Vagina (tissue), 2 donors: ENCODE measurements at regions not wholly inside any gene's neighbourhood (a gene's known extent, or its start where the extent isn't known, plus 50 kb on each side); places are given as distances from the start of the nearest gene placed in this dataset.

Source experiments
- DNase-seq, 2 donors: peaks; one replicate each; pipeline ENCODE4 v3.0.0-alpha.2; 2017; ENCODE audit errors: extremely low spot score in 2 of 2
- H3K27ac ChIP-seq: fragments of 200-600 bp; sonication (generic); one replicate; pipeline ENCODE4 v1.5.1; 2019
- H3K27me3 ChIP-seq: fragments of 200-600 bp; sonication (generic); one replicate; pipeline ENCODE4 v1.5.1; 2019
- H3K36me3 ChIP-seq, 2 donors: fragments of 200-600 bp; sonication (generic); one replicate each; pipeline ENCODE4 v1.5.1; 2017 to 2019
- H3K4me1 ChIP-seq: fragments of 200-600 bp; sonication (generic); one replicate; pipeline ENCODE4 v1.5.1; 2019
- H3K4me3 ChIP-seq, 2 donors: fragments of 200-600 bp; sonication (generic); 1 replicate in 1 of 2; 2 replicates in 1 of 2; pipeline ENCODE4 v1.5.1; 2016 to 2019
- H3K9me3 ChIP-seq: fragments of 200-600 bp; sonication (generic); one replicate; pipeline ENCODE4 v1.5.1; 2019
- POLR2A ChIP-seq, 2 donors: fragments of 450-650 bp; IDR thresholded peaks; one replicate each; pipeline ENCODE4 v1.6.1; 2017; ENCODE audit warnings: antibody characterized with exemption in 2 of 2, mild to moderate bottlenecking in 2 of 2, moderate library complexity in 2 of 2
- POLR2AphosphoS5 ChIP-seq, 2 donors: sonication (generic); formaldehyde crosslinking; IDR thresholded peaks; one replicate each; pipeline ENCODE4 v1.9.0; 2017; ENCODE audit warnings: antibody characterized with exemption in 2 of 2, mild to moderate bottlenecking in 2 of 2, low read depth in 1 of 2; ENCODE audit not compliant: insufficient read depth in 1 of 2
- intact Hi-C: fragments of 100-400 bp; cut with DNase I; formaldehyde crosslinking; loops from one replicate; pipeline ENCODE4 v1.15.1; 2023
- TF ChIP-seq, protein P1 (sequence below), 3 experiments: fragments of 450-650 bp in 2 of 3; fragments of 200-600 bp in 1 of 3; sonication (generic) in 1 of 3; IDR thresholded peaks; one replicate each; pipeline ENCODE4 v1.5.1; 2017 to 2019; ENCODE audit warnings: antibody characterized with exemption in 3 of 3, mild to moderate bottlenecking in 2 of 3, moderate library complexity in 2 of 3

DNA sequence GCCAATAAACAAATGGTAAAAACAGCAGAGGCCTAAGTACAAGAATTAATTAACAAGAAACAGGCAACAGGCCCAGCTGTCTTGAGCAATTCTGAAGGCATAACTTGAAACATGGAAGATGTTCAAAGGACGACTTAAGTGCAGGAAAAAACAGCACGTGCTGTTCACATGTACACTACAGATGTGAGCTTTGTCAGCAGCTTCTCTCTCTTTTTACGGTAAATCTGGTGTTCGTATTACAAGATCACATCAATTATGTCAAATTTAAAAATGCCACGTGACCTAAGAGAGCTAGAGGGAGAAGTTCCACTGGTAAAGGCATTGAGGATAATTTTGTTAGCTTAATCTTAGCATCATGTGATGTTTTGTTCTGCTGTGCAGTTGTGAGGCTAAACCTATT, 281.1 kb downstream of the PSAT1 start:
- no peak for TF ChIP-seq POLR2A (IDR thresholded peaks at IDR 0.05)
- no peak for TF ChIP-seq POLR2AphosphoS5 (IDR thresholded peaks at IDR 0.05; ENCODE audit: insufficient read depth in 1 of 2, low read depth in 1 of 2)
- TF ChIP-seq, protein P1, sequence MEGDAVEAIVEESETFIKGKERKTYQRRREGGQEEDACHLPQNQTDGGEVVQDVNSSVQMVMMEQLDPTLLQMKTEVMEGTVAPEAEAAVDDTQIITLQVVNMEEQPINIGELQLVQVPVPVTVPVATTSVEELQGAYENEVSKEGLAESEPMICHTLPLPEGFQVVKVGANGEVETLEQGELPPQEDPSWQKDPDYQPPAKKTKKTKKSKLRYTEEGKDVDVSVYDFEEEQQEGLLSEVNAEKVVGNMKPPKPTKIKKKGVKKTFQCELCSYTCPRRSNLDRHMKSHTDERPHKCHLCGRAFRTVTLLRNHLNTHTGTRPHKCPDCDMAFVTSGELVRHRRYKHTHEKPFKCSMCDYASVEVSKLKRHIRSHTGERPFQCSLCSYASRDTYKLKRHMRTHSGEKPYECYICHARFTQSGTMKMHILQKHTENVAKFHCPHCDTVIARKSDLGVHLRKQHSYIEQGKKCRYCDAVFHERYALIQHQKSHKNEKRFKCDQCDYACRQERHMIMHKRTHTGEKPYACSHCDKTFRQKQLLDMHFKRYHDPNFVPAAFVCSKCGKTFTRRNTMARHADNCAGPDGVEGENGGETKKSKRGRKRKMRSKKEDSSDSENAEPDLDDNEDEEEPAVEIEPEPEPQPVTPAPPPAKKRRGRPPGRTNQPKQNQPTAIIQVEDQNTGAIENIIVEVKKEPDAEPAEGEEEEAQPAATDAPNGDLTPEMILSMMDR (IDR thresholded peaks at IDR 0.05) = no peak
- no peaks in the 10 kb centered on the region for H3K36me3 ChIP-seq
- peaks cover 5% of the 10 kb centered on the region for H3K4me1 ChIP-seq
- H3K9me3 ChIP-seq = no peaks in the 10 kb centered on the region
- H3K27ac ChIP-seq = no peak overlapping the region
- no peaks in the 10 kb centered on the region for H3K27me3 ChIP-seq
- intact Hi-C loops = no loop called here
- no peak overlapping the region for H3K4me3 ChIP-seq
- DNase-seq = no peak

DNA sequence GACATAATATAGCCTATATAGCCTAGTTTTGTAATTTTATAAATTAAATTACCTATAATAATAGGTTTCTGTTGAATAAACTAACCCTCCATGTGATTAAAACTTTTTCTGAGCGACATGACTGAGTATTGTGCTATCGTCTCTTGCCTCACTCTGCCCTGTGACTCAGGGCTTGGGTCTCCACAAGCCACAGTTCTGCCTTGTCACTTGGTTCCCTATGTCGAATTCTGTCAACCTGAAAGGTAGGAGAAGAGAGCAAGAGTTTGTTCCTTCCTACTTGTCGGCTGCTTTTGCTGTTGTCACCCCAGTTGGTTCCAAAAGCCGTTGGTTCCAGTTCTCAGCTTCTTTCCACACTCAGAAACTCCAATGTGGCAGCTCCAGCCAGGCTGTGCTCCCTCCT, 285.9 kb downstream of the PSAT1 start:
- Histone ChIP-seq H3K36me3 (no peaks in the 10 kb centered on the region), H3K4me1 (no peaks in the 10 kb centered on the region), H3K9me3 (no peaks in the 10 kb centered on the region), H3K27me3 (no peaks in the 10 kb centered on the region), H3K4me3 (no peak overlapping the region), H3K27ac (no peak overlapping the region)
- no peak for DNase-seq
- TF ChIP-seq, protein P1 (IDR thresholded peaks at IDR 0.05) = no peak
- no peak for TF ChIP-seq POLR2AphosphoS5 (IDR thresholded peaks at IDR 0.05; ENCODE audit: insufficient read depth in 1 of 2, low read depth in 1 of 2)
- no peak for TF ChIP-seq POLR2A (IDR thresholded peaks at IDR 0.05)
- intact Hi-C loops = no loop called here

DNA sequence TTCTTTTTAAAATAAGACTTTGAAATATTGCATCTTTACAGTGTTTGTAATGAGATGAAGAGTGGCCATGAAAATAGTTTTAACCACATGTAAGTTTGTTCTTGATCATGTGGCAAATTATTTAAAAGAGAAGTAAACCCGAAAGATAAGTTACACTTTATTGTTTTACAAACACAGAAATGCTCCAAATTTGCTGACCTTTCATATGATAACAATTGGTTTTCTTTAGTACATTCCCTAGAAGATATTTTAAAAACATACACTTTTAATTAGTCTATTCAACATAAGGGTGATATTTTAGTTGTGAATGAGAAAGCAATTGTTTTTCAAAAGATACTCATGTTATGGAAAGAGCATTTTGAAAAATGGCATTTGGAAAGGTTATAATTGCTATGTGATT, 287.7 kb downstream of the PSAT1 start:
- DNase-seq = no peak
- Histone ChIP-seq H3K4me1 (no peaks in the 10 kb centered on the region), H3K27ac (no peak overlapping the region), H3K36me3 (no peaks in the 10 kb centered on the region), H3K9me3 (no peaks in the 10 kb centered on the region), H3K27me3 (no peaks in the 10 kb centered on the region), H3K4me3 (no peak overlapping the region)
- intact Hi-C loops = no loop called here
- TF ChIP-seq POLR2AphosphoS5 (IDR thresholded peaks at IDR 0.05; ENCODE audit: insufficient read depth in 1 of 2, low read depth in 1 of 2) (no peak), POLR2A (IDR thresholded peaks at IDR 0.05) (no peak)
- TF ChIP-seq, protein P1 (IDR thresholded peaks at IDR 0.05) = no peak

DNA sequence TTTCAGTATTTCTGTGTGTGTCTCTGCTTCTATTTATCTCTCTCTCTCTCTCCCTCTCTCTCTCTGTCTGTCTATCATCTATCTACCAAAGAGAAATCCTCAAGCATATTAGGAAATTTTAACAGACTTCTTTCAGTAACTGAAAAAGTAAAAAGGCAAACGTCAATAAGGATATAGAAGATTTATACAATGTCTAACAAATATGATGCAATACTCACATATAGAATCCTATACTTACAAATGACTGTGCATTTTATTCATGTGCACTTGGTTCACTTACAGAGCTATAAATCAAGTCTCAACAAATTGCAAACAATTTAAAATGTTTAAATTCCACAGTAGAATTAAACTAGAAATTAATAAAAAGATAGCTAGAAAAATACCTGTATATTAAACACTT, 289.0 kb downstream of the PSAT1 start:
- DNase-seq = no peak
- intact Hi-C loops = no loop called here
- TF ChIP-seq, protein P1 (IDR thresholded peaks at IDR 0.05) = no peak
- TF ChIP-seq POLR2A (IDR thresholded peaks at IDR 0.05) (no peak), POLR2AphosphoS5 (IDR thresholded peaks at IDR 0.05; ENCODE audit: insufficient read depth in 1 of 2, low read depth in 1 of 2) (no peak)
- H3K27ac ChIP-seq = no peak overlapping the region
- H3K4me1 ChIP-seq = no peaks in the 10 kb centered on the region
- H3K27me3 ChIP-seq = no peaks in the 10 kb centered on the region
- H3K9me3 ChIP-seq = no peaks in the 10 kb centered on the region
- no peak overlapping the region for H3K4me3 ChIP-seq
- H3K36me3 ChIP-seq = no peaks in the 10 kb centered on the region

DNA sequence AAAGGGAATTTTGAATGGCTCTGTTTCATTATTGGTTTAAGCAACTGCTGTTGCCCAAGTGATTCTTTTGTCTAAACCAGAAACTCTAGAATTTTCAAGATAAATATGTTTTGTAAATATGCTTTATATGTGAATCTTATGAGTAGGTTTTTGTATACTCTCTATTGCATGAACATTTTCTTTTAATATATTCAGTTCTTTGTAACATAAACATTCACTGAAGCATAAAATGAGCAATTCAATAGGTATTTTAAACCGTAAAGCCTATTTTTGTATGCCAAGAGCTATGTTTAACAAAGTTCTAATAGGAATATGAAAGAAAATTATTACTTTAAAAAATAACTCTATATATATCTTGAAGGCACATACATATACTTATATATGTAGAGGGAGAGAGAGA, 293.1 kb downstream of the PSAT1 start:
- Histone ChIP-seq H3K27ac (no peak overlapping the region), H3K9me3 (no peaks in the 10 kb centered on the region), H3K4me3 (no peak overlapping the region), H3K4me1 (no peaks in the 10 kb centered on the region), H3K36me3 (no peaks in the 10 kb centered on the region), H3K27me3 (no peaks in the 10 kb centered on the region)
- TF ChIP-seq POLR2AphosphoS5 (IDR thresholded peaks at IDR 0.05; ENCODE audit: insufficient read depth in 1 of 2, low read depth in 1 of 2) (no peak), POLR2A (IDR thresholded peaks at IDR 0.05) (no peak)
- TF ChIP-seq, protein P1 (IDR thresholded peaks at IDR 0.05) = no peak
- no peak for DNase-seq
- intact Hi-C loops = no loop called here
